ENCODE measurements at regions not wholly inside any gene's neighbourhood (a gene's known extent, or its start where the extent isn't known, plus 50 kb on each side); places are given as distances from the start of the nearest gene placed in this dataset.

DNA sequence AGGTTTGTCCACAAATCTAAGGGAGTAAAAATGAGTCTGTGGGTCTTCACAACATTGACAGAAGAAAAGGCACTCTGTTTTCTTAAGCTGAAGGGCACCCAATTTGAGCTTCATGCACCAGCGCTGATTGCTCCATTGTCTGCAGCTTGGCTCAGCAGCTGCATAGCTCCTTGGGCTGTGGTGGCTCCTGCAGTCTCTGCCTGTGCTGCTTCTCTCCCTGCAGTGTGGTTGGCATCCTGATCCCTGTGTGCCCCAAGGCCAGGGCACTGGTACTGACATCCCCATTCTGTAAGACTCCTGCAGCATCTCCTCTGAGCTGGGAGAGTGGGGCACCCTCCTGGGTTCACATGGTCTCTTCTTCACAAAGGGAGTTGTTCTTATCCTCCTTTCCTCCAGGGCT lies 83.2 kb upstream of the B3GAT2 start:
- Histone ChIP-seq H3K27ac (no peak overlapping the region), H3K9me3 (replicated peaks in 1 of 3) (no peaks in the 10 kb centered on the region), H3K4me3 (no peak overlapping the region), H3K36me3 (replicated peaks in 1 of 2) (no peaks in the 10 kb centered on the region), H3K27me3 (no peaks in the 10 kb centered on the region), H3K4me1 (replicated peaks in 1 of 2) (no peaks in the 10 kb centered on the region)
- 63 to 94% (median 85%) methylated on average over 1 of the region's 1 CpG for WGBS, 4 donors
- DNase-seq: no peak
- TF ChIP-seq, protein P1, sequence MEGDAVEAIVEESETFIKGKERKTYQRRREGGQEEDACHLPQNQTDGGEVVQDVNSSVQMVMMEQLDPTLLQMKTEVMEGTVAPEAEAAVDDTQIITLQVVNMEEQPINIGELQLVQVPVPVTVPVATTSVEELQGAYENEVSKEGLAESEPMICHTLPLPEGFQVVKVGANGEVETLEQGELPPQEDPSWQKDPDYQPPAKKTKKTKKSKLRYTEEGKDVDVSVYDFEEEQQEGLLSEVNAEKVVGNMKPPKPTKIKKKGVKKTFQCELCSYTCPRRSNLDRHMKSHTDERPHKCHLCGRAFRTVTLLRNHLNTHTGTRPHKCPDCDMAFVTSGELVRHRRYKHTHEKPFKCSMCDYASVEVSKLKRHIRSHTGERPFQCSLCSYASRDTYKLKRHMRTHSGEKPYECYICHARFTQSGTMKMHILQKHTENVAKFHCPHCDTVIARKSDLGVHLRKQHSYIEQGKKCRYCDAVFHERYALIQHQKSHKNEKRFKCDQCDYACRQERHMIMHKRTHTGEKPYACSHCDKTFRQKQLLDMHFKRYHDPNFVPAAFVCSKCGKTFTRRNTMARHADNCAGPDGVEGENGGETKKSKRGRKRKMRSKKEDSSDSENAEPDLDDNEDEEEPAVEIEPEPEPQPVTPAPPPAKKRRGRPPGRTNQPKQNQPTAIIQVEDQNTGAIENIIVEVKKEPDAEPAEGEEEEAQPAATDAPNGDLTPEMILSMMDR (IDR thresholded peaks at IDR 0.05): no peak
- intact Hi-C loops (cut with DNase I): no loop called here

DNA sequence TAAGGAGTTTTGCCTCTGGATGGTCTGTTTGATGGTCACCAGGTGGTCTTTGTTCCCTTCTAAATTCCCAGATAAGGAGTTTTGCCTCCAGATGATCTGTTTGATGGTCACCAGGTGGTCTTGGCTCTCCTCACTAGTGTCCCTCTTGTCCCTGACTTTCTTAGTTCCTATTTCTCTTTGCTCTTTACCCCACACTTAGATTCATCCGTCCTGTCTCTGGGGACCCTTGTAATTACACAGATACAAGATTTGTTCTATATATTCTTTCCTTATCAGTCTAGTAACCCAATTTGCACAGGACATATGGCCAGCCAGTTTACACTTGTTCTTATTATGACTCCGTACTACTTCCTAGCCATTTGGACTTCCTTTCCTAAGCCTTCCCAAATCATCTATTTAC lies 84.0 kb upstream of the B3GAT2 start:
- Histone ChIP-seq H3K27me3 (no peaks in the 10 kb centered on the region), H3K4me3 (no peak overlapping the region), H3K27ac (no peak overlapping the region), H3K4me1 (replicated peaks in 1 of 2) (no peaks in the 10 kb centered on the region), H3K9me3 (replicated peaks in 1 of 3) (no peaks in the 10 kb centered on the region), H3K36me3 (replicated peaks in 1 of 2) (no peaks in the 10 kb centered on the region)
- DNase-seq: no peak
- WGBS, 4 donors: 57 to 69% (median 61%) methylated on average over 2 of the region's 2 CpGs
- TF ChIP-seq, protein P1 (IDR thresholded peaks at IDR 0.05): no peak
- no peak for TF ChIP-seq POLR2A (IDR thresholded peaks at IDR 0.05)
- intact Hi-C loops (cut with DNase I): no loop called here

DNA sequence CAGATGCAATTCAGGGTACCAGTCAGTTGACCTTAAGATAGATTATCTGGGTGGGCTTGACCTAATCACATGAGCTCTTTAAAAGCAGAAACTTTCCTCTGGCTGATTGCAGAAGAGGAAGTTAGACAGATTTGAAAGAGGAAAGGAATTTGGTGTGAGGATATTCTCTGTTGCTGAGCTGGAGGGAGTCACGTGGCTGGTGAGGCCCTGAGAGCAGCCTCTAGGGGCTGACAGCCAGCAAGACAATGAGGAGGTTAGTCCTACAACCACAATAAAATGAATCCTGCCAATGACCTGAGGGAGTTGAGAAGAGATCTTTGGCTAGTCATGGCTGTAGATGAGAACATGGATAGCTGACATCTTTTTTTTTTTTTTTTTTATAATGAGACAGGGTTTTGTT lies 87.0 kb upstream of the B3GAT2 start:
- H3K4me3 ChIP-seq: no peak overlapping the region
- no peaks in the 10 kb centered on the region for H3K27me3 ChIP-seq
- 28 to 47% (median 38%) methylated on average over 1 of the region's 1 CpG for WGBS, 4 donors
- intact Hi-C loops (cut with DNase I): no loop called here
- H3K4me1 ChIP-seq (replicated peaks in 1 of 2): no peaks in the 10 kb centered on the region
- no peaks in the 10 kb centered on the region for H3K9me3 ChIP-seq (replicated peaks in 1 of 3)
- no peak overlapping the region for H3K27ac ChIP-seq
- peak in 1 of 7 donors; percentile 8 for DNase-seq
- TF ChIP-seq, protein P1 (IDR thresholded peaks at IDR 0.05): no peak
- TF ChIP-seq POLR2A (IDR thresholded peaks at IDR 0.05): no peak
- H3K36me3 ChIP-seq (replicated peaks in 1 of 2): no peaks in the 10 kb centered on the region

DNA sequence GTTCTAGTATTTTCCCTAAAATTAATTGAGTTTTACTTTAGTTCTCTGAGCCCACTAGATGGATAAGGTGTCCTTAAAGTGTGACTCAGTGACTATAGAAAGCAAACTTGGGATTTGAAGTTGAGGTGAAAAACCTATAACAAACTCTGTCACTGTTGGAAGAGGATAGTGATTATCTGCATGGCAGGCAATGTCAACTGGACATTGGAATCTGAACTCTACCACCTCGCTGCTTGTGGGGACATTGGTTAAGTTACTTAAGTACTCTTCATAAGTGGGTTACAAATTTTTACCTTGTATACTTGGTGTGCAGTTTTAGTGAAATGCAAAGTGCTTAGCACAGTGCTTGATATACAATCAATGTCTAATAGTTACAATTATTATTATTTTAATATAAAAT lies 87.9 kb upstream of the B3GAT2 start:
- no peak for DNase-seq
- Histone ChIP-seq H3K4me1 (replicated peaks in 1 of 2) (no peaks in the 10 kb centered on the region), H3K4me3 (no peak overlapping the region), H3K9me3 (replicated peaks in 1 of 3) (no peaks in the 10 kb centered on the region), H3K27me3 (no peaks in the 10 kb centered on the region), H3K36me3 (replicated peaks in 1 of 2) (no peaks in the 10 kb centered on the region), H3K27ac (no peak overlapping the region)
- intact Hi-C loops (cut with DNase I): no loop called here
- TF ChIP-seq POLR2A (IDR thresholded peaks at IDR 0.05): no peak
- TF ChIP-seq, protein P1 (IDR thresholded peaks at IDR 0.05): no peak
- 45 to 85% (median 83%) methylated on average over 1 of the region's 1 CpG for WGBS, 4 donors

Data from adrenal gland (tissue), 9 donors.